LNCAP (cell line): ENCODE measurements at regions not wholly inside any gene's neighbourhood (a gene's known extent, or its start where the extent isn't known, plus 50 kb on each side); places are given as distances from the start of the nearest gene placed in this dataset.

ENCODE experiments used
- TF ChIP-seq, protein P1 (sequence below): fragments of 450-650 bp; IDR thresholded peaks from 2 replicates; pipeline ENCODE4 v1.5.1; 2017; ENCODE audit warnings: mild to moderate bottlenecking

DNA sequence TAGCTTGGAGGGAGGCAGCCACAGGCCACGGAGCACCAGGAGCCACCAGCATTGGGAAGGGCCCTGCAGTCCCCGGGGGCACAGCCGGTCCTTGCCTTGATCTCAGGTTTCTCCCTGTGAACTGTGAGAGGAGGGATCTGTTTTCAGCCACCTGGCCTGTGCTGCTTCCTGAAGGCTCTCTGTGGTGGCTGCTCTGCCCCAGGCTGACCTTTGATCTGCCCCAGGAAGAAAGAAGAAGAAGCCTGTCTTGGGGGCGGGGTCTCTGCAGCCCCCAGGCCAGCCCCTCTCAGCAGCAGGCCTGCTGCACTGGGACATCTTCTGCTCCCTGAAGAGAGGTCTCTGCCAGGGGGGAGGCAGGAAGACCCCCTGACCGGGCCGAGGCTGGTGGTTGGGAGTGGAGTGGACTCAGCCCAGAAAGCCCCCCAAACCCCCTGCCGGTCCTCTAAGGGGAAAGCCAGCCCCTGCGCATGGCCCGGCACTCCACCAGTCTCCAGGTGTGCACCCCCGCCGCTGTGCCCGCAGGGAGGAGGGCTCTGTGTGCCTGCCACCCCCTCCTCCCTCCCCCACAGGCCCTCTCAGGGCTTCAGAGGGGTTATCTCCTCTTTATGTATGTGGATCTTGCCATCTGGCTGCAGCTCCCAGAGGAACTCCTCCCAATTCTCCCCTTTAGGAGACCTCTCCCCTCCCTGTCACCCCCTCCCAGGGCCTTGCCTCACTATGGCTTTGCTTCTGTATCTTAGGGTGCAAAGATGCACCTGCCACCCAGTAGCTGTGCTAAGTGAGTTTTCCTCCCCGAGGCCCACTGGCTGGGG is 675.3 kb downstream of the BRD1 start:
- TF ChIP-seq, protein P1, sequence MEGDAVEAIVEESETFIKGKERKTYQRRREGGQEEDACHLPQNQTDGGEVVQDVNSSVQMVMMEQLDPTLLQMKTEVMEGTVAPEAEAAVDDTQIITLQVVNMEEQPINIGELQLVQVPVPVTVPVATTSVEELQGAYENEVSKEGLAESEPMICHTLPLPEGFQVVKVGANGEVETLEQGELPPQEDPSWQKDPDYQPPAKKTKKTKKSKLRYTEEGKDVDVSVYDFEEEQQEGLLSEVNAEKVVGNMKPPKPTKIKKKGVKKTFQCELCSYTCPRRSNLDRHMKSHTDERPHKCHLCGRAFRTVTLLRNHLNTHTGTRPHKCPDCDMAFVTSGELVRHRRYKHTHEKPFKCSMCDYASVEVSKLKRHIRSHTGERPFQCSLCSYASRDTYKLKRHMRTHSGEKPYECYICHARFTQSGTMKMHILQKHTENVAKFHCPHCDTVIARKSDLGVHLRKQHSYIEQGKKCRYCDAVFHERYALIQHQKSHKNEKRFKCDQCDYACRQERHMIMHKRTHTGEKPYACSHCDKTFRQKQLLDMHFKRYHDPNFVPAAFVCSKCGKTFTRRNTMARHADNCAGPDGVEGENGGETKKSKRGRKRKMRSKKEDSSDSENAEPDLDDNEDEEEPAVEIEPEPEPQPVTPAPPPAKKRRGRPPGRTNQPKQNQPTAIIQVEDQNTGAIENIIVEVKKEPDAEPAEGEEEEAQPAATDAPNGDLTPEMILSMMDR = no peak

DNA sequence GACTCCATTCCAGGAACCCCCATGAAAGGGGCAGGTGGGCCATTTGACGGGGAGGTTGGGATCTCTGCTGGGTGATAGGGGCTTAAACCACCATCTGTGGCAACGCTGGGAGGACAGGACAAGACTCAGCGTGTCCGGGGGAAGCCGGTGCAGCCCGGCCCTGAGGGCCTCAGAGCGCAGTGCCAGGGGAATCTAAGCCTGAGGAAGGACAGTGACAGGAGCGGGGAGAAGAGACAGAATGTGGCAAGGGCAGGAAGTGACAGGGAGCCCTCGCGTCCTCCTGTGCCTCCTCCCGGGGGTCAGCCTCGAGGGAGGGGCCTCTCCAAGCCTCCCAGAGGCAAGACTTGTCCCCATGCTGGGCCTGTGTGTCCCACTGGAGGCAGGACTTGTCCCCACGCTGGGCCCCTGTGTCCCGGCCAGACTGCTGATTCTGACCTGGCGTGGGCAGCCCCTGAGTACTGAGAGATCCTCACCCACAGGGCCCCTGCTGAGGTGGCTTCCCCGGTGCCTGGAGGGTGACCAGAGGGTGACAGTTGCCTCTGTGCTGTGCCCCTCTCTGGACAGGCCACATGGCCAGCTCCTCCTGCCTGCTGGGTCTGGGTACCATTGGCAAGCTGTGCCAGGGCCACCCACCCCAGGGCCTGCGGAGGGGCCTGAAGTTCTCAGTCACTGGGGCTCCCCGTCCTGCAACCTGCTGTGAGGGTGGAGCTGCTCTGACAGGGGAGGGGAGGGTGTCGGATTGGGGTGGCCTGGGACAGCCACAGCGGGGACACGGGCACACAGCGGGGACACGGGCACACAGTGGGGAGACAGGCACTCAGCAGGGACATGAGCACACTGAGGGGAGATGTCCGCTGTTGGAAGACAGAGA is 676.2 kb downstream of the BRD1 start:
- TF ChIP-seq, protein P1 = no peak

DNA sequence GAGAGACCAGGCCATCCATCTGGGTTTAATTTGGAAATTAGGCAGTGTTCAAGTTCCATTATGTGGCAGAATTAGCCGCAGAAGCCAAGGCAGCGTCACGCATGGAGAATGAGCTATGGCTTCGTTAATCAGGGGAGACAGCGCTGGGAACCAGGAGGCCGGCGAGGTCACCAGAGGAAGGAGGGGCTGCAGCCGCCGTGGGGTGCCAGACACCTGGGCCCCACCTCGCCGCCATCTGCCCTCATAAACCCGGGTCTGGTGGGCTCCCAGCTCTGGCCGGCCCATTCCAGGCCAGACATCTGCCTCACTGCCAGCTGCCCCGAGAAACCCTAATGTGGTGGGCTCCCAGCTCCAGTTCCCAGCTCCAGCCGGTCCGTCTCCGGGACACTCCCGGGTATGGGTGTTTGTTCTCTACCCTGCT is 676.9 kb downstream of the BRD1 start:
- TF ChIP-seq, protein P1 = no peak

DNA sequence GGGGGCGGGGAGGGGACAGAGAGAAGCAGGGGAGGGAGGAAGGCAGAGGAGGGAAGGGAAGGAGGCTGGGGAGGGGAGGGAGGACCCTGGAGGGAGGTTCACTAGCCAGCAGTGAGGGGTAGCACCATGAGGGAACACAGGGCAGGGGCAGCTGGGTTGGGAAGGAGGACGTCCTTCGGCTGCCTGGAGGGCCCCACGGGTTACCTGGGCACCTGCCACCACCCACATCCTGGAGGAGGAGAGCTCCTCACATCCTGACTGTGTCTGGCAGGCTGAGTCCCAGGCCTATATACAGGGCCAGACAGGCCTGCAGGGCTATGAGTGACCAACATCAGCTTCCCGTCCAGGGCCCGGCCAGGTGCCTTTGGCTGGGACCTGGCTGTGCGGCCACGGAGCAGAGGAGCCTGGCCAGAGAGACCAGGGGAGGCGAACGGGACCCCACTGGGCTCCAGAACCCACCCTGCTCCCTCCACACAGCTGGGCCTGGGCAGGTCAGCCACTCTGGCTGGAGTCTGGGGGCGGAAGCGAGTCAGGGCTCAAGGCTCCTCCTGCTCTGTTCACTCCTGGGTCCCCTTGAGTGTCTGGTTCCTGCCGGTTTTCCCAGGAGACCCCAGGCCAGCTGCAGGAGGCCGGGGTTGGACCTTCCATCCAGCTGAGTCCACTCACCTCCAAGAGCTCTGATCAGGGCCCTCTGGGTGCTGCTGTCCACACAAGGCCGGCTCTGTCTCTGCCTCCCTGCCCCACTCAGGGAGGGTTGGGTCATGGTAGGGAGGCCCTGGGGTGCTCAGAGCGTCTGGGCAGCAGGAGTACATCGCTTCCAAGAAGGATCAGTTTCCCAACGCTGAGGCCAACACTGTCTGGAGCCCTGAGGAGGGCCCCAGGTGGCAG is 677.7 kb downstream of the BRD1 start:
- TF ChIP-seq, protein P1 = no peak

DNA sequence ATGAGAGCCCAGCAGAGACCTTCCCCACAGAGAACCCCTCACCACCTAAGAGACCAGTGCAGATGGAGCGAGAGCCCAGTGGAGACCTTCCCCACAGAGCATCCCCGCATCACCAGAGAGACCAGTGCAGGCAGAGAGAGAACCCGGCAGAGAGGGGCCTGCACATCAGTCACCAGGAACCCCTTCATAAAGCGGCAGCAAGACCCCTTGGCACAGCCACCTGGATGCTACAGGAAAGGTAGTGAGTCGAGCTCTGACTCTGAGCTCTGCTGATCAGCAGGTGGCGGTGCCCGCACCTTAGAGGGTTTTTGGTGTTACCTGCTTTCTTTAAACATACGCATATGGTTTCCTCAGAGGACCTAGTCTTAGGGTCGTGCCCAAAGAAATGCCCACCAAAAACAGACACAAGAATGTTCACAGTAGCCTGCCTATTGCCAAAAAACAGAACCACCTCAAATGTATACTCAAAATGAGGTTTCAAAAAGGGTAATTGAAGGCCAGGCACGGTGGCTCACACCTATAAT is 678.7 kb downstream of the BRD1 start:
- TF ChIP-seq, protein P1 = no peak

DNA sequence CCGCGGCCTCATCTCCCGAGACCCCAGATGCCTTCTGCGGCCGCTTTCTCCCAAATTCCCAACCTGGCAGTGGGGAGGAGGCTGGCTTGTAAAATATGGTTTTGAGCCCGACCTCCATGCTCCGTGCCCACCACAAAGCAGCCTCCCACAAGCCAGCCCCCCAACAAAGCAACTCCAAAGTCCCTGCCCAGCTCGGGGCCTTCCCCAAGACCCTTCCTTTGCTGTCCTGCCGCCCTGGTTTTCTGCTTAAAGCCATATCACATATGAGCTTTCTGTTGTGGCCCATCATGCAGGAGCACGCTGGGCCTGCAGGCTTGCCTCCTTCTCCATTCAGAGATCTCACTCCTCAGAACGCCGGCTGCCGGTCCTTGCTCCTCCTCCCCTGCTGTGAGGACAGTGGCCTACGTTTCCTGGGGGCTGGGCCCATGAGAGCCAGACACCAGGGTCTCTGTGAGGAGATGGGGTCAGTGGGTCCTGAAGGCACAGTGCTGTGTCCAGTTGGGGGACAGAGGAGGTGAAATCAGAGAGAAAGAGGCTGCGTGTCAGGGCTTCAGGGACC is 680.0 kb downstream of the BRD1 start:
- TF ChIP-seq, protein P1 = no peak
